HG03565 (cell line): ENCODE measurements at regions not wholly inside any gene's neighbourhood (a gene's known extent, or its start where the extent isn't known, plus 50 kb on each side); places are given as distances from the start of the nearest gene placed in this dataset.
A peak's percentile ranks its signal among the peaks of the same experiment; 100 is the strongest.
"Not testable (repeated sequence)": the region's sequence is repeated elsewhere in the genome, so short reads cannot be mapped to it uniquely, and the experiment has no call there.

Experiments used
- ATAC-seq: cut with Tn5 transposase; IDR thresholded peaks from one replicate; pipeline ENCODE4 v1.9.1; 2021; ENCODE audit warnings: mild to moderate bottlenecking, moderate library complexity; ENCODE audit not compliant: unreplicated experiment

GRCh38 chr4:138805736-138806135, 209.8 kb upstream of the NOCT start:
- no peak for ATAC-seq

GRCh38 chr4:138804711-138805110, 210.9 kb upstream of the NOCT start:
- no peak for ATAC-seq

GRCh38 chr4:138803051-138803450, 212.5 kb upstream of the NOCT start:
- no peak for ATAC-seq

GRCh38 chr4:138802499-138802898, 213.1 kb upstream of the NOCT start:
- no peak for ATAC-seq

GRCh38 chr4:138800421-138800820, 215.2 kb upstream of the NOCT start:
- no peak for ATAC-seq

GRCh38 chr4:138798404-138798803, 217.2 kb upstream of the NOCT start:
- ATAC-seq, result no peak

DNA sequence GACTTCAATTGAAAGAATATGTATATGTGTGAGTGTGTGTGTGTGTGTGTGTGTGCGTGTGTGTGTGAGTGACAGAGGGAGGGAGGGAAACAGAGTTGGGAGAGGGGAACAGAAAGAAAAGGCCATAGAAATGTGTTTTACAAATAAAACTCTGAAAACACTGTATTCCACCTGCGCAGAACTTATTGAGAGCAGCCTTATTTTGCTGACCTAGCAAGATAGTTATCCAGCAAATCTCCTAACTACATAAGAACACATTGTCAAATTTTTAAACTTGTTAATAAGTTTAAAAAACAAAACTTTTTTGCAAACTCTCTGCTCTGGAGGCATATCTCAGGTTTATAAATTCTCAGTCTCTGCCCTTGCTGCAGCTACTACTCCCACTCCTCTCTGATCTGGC, 217.9 kb upstream of the NOCT start:
- no peak for ATAC-seq

DNA sequence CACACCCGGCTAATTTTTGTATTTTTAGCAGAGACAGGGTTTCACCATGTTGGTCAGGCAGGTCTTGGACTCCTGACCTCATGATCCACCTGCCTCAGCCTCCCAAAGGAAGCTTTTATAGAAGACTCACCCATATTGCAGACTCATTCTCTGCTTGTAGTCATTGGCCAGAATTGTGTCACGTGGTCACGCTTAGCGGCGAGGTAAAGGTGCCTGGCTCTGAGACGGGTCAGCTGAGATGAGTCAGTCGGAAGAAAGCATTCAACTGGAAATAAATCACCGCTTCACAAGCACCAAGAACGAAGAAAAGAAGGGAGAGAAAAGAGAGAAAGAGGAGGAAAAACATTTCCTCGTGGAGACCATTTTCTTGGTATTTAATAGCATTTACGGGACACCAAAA, 218.8 kb upstream of the NOCT start:
- ATAC-seq, result no peak

DNA sequence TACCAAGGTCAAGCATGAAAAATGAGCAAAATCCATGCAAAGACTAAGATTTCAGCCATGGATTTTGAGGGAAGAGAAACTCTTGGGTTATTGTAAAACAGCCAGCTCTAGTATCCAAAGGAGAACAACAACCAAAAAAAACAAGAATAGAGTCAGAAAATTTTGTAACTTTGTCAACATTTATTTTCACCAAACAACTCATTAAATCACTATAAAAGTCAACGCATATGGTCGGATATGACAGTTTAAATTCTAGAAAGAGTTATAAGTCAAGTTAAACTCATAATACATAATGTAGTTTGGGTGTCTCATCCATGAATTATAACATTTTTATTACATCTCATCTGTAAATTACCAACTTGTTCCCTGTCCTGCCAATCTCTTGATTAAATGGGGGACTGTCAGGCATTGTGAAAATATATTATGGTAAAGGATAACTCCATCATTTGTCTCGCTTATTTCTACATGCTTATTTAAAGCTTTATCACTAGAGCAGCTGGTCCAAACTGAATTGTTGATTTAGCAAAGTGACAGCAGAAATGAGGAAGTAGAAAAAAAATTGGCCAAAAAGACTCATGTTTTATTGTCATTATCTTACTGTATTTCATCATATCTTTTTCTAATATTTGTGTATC, 224.8 kb upstream of the NOCT start:
- ATAC-seq, result no peak

GRCh38 chr4:138789796-138790195, 225.8 kb upstream of the NOCT start:
- no peak for ATAC-seq

- ATAC-seq, result no peak
Measured at GRCh38 chr4:138788857-138789256, 226.7 kb upstream of the NOCT start.

DNA sequence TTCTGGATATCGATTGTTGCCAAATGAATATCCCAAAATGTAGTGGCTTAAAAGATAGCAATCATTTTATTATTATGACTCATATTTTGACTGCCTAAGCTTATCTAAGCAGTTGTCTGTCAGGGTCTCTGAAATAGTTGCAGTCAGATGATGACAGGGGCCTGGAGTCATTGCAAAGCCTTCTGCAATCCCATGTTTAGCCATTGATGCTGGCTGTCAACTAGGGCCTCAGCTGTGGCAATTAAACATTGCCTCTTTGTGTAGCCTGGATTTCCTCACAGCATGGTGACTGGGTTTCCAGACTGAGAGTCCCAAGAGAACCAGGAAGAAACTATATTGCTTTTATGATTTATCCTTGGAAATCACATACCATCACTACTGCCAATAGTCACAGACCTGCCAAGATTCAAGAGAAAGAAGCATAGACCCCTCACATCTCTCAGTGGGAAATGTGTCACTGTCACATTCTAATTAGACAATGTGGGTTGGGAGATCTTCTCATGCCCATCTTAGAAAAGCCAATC, 227.3 kb upstream of the NOCT start:
- ATAC-seq, result no peak

DNA sequence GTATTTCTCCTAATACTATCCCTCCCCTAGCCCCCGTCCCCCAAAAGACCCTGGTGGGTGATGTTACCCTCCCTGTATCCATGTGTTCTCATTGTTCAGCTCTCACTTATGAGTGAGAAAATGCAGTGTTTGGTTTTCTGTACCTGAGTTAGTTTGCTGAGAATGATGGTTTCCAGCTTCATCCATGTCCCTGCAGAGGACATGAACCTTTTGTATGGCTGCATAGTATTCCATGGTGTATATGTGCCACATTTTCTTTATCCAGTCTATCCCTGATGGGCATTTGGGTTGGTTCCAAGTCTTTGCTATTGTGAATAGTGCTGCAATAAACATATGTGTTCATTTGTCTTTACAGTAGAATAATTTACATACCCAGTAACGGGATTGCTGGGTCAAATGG, 235.8 kb upstream of the NOCT start:
- not testable (repeated sequence) for ATAC-seq

- peak; percentile 96 for ATAC-seq
Measured at GRCh38 chr4:138775890-138776289, 239.7 kb upstream of the NOCT start.

DNA sequence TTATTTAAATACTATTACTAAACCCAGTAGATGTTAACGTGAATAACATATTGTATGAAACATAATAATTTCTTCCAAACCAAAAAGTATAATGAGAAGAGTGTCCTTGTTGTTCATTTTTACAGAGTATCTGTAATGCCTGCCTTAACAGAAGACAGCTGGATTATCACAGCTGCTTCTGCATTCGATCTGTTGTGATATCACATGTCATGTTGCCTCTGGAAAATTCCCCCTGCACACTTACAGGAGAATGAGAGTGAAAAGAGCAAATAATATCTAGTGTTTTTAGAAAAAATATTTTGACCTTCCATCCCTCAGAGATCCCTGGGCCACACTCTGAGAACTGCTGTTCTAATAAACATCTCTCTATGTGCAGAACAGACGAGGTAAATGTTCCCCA, 240.1 kb upstream of the NOCT start:
- ATAC-seq, result no peak

- ATAC-seq, result no peak
Measured at GRCh38 chr4:138774940-138775339, 240.6 kb upstream of the NOCT start.

DNA sequence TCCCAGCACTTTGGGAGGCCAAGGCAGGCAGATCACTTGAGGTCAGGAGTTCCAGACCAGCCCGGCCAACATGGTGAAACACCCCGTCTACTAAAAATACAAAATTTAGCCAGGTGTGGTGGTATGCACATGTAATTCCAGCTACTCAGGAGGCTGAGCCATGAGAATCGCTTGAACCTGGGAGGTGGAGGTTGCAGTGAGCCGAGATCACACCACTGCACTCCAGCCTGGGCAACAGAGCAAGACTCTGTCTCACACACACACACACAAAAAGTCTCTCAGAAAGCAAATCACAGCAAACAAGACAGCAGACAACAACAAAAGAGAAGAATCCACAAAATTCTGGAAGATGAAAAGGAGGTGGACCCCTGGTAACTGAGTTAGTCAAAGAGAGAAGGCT, 241.5 kb upstream of the NOCT start:
- ATAC-seq, result not testable (repeated sequence)

GRCh38 chr4:138773321-138773720, 242.3 kb upstream of the NOCT start:
- no peak for ATAC-seq

- no peak for ATAC-seq
Measured at GRCh38 chr4:138772366-138772765, 243.2 kb upstream of the NOCT start.

DNA sequence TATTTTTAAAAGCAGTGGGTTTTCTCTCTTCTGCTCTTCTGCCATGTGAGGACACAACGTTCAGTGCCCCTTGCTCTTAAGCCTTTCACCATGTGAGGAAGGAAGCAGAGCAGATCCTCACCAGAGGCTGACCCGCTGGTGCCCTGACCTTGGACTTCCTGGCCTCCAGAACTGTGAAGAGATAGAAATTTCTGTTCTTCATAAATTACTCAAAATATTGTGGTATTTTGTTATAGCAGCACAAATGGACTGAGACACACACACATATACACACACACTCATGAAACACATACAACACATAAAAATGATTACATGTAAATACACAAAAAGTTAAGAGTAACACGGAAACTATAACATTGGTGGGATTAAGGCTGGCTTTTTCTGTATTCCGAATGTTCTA, 244.8 kb upstream of the NOCT start:
- no peak for ATAC-seq

- ATAC-seq, result no peak
Measured at GRCh38 chr4:138766332-138766731, 249.2 kb upstream of the NOCT start.

DNA sequence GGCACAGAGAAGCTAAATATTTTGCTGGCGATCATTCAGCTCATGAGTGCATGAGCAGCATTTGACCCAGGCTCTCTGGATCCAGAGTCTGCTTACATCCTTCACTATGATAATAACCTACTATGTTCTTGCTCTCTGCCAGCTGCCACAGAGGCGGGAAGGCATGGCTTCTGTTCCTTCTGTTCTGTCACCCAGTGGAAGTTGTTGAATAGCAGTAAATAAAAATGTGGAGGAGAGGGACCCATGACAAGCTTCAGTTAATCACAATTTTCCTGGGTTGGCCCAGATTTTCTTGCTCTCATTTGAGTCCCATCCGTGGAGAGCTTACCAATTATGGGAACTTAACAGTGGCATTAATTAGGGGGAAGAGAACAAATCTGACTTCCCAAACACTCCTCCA, 250.1 kb upstream of the NOCT start:
- ATAC-seq, result no peak

DNA sequence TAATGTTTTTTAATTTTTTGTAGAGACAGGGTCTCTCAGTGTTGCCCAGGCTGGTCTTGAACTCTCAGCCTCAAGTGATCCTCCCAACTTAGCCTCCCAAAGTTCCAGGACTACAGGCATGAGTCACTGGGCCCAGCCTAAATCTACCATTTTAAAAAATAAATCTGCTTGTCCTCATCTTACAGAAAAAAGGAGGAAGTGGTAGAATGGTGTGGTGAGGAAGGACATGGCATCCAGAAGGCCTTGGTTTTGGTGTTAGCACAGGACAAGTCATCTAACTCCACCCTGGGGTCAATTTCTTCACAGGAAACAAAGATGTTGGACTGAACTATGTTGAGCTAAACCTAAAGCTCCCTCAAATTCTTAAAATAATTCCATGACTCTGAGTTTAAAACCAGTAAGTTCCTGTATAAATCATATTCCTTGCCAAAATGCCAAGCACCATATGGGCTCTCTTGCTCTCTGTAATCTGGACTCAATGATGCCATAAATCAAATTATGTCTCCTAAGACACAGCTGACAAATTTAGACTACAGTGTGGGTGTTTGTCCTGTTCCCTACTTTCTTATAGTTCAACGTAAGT, 253.9 kb upstream of the NOCT start:
- no peak for ATAC-seq
